Liver (tissue), 3 donors: ENCODE measurements at regions not wholly inside any gene's neighbourhood (a gene's known extent, or its start where the extent isn't known, plus 50 kb on each side); places are given as distances from the start of the nearest gene placed in this dataset.

ENCODE experiments used
- CTCF ChIP-seq: fragments of 150-350 bp; IDR thresholded peaks from 2 replicates; pipeline ENCODE4 v1.5.1; 2017; ENCODE audit warnings: improper control_type of control experiment, low read depth, low read length; ENCODE audit not compliant: missing input control
- GABPA ChIP-seq, 2 donors: IDR thresholded peaks in 1 of 2; conservative IDR thresholded peaks in 1 of 2; 2 replicates each; pipeline ENCODE4 v1.6.1; 2016; ENCODE audit warnings: antibody characterized with exemption in 2 of 2, mild to moderate bottlenecking in 1 of 2, moderate library complexity in 1 of 2
- JUND ChIP-seq, 2 donors: IDR thresholded peaks; 2 replicates each; pipeline ENCODE4 v1.6.1; 2016; ENCODE audit warnings: antibody characterized with exemption in 2 of 2
- REST ChIP-seq: IDR thresholded peaks from 2 replicates; pipeline ENCODE4 v1.6.1; 2016; ENCODE audit warnings: antibody characterized with exemption, mild to moderate bottlenecking
- SP1 ChIP-seq: IDR thresholded peaks from 2 replicates; pipeline ENCODE4 v1.6.1; 2018; ENCODE audit warnings: antibody characterized with exemption, mild to moderate bottlenecking
- TAF1 ChIP-seq: conservative IDR thresholded peaks from 2 replicates; pipeline ENCODE4 v1.6.1; 2016; ENCODE audit warnings: antibody characterized with exemption, mild to moderate bottlenecking
- YY1 ChIP-seq: IDR thresholded peaks from 2 replicates; pipeline ENCODE4 v1.6.1; 2016; ENCODE audit warnings: antibody characterized with exemption, mild to moderate bottlenecking
- donor health status: healthy.
- donor health status: healthy.

- TF ChIP-seq YY1 (no peak), JUND (IDR thresholded peaks at IDR 0.05) (no peak), REST (no peak), CTCF (peak; percentile 86), SP1 (no peak), GABPA (IDR thresholded peaks at IDR 0.05 in 1 of 2, conservative IDR thresholded peaks at IDR 0.05 in 1 of 2) (no peak), TAF1 (no peak)
Measured at GRCh38 chr7:114865564-114865963, 56.3 kb upstream of the MDFIC start.
